KOPT-K1 (cell line): ENCODE measurements at regions not wholly inside any gene's neighbourhood (a gene's known extent, or its start where the extent isn't known, plus 50 kb on each side); places are given as distances from the start of the nearest gene placed in this dataset.

Experiments used
- H3K27ac ChIP-seq: fragments of 200-600 bp; sonication (generic); 2 replicates; pipeline ENCODE4 v1.5.1; 2016; ENCODE audit warnings: antibody characterized with exemption, mild to moderate bottlenecking, low read depth, low read length; ENCODE audit not compliant: poor library complexity, severe bottlenecking
- H3K36me3 ChIP-seq: fragments of 200-600 bp; sonication (generic); 2 replicates; pipeline ENCODE4 v1.5.1; 2017; ENCODE audit warnings: antibody characterized with exemption, mild to moderate bottlenecking, low read length, moderate library complexity; ENCODE audit not compliant: insufficient read depth
- H3K9me3 ChIP-seq: fragments of 200-600 bp; sonication (generic); 2 replicates; pipeline ENCODE4 v1.5.1; 2017; ENCODE audit warnings: antibody characterized with exemption, low read length, mild to moderate bottlenecking; ENCODE audit not compliant: insufficient read depth, poor library complexity, severe bottlenecking

DNA sequence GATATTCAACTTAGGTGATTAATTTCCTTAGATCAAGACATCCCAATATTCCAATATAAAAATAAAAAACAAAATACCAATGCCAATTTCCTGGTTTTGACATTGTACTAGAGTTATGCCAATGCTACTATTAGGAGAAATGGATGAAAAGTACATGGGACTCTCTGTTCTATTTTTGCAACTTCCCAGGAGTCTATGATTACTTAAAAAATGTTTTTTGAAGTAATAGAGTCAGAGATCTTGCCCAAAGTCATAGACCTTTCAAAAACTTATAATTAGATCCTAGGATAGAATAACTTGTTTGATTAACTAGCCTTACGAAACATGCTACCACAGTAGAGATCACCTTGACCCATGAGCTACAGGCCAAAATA, 73.6 kb upstream of the MAOA start:
- Histone ChIP-seq H3K36me3 (no peaks in the 10 kb centered on the region), H3K9me3 (no peaks in the 10 kb centered on the region), H3K27ac (no peak overlapping the region)

DNA sequence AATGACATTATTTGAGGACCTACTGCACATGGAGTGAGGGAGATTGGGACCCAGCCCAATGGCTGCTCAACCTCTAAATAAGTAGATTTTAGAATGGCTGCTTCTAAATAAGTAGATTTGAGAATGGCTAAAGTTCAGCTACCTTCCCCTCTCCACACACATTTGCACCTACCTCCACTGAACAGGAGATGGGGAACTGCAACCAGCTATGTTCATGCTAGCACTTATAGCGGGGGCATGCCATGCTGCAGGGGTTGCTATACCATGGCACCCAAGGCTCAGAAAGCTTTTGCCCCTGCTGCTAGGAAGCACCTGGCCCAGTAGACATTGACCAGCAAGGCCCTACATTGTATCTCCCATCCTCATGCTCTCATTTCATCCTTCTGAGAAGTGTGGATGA, 70.2 kb upstream of the MAOA start:
- H3K27ac ChIP-seq, result no peak overlapping the region
- no peaks in the 10 kb centered on the region for H3K9me3 ChIP-seq
- no peaks in the 10 kb centered on the region for H3K36me3 ChIP-seq

DNA sequence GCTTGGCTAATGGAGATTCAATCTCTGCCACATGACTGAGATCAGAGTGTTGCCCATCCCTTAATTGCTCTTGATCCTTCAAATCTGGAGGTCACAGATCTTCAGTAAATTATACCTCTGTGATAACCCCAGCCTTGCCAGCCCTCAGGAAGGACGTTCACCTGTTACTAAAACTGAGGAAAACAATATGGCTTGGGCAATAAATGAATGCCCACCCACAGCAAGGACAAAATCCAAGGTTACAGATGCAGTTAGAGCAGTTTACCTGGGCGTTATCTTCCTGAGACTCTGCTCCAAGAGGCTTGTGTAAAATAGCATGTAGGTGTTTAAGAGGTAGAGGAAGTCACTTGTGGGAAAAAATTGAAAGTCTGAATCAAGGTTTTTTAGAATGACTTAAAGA, 69.3 kb upstream of the MAOA start:
- H3K27ac ChIP-seq, result no peak overlapping the region
- no peaks in the 10 kb centered on the region for H3K9me3 ChIP-seq
- H3K36me3 ChIP-seq, result no peaks in the 10 kb centered on the region

DNA sequence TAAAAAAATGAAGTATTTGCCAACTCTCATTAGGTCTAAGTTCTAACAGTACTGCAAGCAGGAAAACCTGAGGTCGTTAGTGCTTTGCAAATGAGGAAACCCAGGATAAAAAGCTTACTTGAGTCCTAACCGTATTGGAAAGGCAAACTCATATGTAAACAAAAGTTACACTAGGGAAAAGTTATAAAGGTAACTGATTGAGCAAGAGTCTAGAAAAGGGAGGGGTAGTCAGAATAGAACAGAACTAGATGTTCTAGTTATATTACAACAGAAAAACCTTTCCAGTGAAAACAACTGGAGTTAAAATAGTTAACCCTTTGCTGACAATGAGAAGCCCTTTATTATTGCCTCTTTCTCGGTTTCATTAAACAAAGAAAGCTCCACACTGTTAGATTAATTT, 66.4 kb upstream of the MAOA start:
- H3K9me3 ChIP-seq, result no peaks in the 10 kb centered on the region
- H3K27ac ChIP-seq, result no peak overlapping the region
- no peaks in the 10 kb centered on the region for H3K36me3 ChIP-seq

DNA sequence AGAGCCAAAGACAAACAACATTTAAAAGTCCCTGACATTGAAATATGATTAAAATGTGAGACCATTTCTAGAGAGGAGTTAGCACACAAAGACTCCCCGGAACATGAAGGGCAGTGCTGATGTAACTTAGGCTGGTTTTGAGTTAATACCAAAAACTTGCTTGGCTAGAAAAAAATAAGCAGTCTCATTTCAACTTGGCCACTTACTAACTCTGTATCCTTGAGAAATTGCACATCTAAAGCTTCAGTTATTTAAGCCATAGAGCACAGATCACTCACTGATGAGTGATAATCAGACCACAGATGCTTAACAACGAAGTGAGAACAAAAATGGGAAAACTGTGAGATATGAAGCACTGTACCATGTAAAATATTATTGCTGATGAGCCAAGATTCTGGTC, 65.9 kb upstream of the MAOA start:
- H3K27ac ChIP-seq, result no peak overlapping the region
- H3K9me3 ChIP-seq, result no peaks in the 10 kb centered on the region
- H3K36me3 ChIP-seq, result no peaks in the 10 kb centered on the region

DNA sequence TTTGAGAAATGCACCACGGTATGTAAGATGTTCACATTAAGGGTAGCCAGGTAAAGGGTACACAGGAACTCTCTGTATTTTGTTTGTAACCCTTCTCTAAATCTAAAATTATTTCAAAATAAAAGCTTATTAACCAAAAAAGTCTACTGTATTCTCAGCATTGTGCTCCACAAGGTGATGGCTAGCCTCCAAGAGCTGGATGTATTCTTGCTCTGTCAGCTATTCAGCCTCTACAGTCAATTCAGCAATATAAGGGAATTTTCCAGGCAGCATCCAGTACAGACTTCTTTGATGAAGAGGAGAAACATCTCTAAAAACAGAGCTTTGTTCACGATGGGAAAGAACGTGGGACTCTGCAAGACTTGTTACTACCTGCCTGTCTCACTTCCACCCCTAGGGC, 63.5 kb upstream of the MAOA start:
- H3K36me3 ChIP-seq, result no peaks in the 10 kb centered on the region
- no peaks in the 10 kb centered on the region for H3K9me3 ChIP-seq
- no peak overlapping the region for H3K27ac ChIP-seq

DNA sequence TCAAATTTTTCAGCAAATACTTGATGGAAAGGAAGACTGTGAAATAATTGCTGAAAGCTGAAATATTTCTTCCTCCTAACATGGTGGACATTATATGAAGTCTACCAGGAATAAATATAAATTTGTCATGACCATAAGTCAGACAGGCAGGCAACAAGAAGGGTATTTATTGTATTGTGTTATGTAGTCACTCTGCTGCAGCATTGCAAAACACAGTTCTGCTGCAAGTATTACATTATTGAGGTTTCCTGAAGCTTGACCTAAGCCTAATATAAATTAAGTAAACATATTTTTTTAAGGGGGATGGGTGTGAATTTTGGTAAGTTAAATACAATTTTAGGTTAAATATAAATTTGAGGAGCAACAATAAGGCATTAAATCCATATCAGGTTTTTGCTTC, 60.2 kb upstream of the MAOA start:
- H3K36me3 ChIP-seq, result no peaks in the 10 kb centered on the region
- no peaks in the 10 kb centered on the region for H3K9me3 ChIP-seq
- no peak overlapping the region for H3K27ac ChIP-seq

DNA sequence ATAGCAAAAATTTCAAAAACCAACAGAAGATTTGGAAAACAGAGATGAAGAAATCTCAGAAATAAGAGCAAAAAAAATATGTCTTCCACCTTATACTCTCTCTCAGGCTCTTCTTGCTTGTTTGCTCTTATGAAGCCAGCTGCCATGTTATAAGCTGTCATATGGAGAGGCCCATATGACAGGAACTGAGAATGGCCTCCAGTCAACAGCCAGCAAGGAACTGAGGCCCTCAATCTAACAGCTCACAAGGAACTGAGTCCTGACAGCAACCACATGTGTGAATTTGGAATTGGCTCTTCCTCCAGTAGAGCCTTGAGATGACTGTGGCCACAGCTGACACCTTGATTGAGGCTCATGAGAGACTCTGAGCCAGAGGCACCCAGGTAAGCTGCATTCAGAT, 51.3 kb upstream of the MAOA start:
- no peaks in the 10 kb centered on the region for H3K9me3 ChIP-seq
- no peak overlapping the region for H3K27ac ChIP-seq
- no peaks in the 10 kb centered on the region for H3K36me3 ChIP-seq

DNA sequence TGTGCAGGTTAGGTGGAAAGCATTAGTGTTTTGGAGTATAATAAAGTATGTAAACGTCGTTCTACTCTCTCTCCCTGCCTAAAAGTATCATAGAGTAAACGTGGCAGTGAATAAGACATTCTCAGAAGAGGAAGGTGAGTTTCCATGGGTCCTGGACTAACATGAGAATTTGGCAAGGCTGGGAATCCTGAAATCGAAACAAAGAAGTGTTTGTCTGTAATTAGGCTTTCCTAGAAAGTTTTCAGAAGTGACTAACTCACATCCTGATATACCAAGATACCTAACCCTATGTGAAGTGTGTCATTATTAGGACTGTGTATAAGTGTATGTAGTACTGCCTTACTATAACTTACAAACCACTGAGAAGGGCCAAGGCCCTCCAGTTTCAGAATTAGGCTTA, 50.7 kb upstream of the MAOA start:
- Histone ChIP-seq H3K36me3 (no peaks in the 10 kb centered on the region), H3K27ac (no peak overlapping the region), H3K9me3 (no peaks in the 10 kb centered on the region)
